ENCODE measurements at regions not wholly inside any gene's neighbourhood (a gene's known extent, or its start where the extent isn't known, plus 50 kb on each side); places are given as distances from the start of the nearest gene placed in this dataset.

GRCh38 chr3:104711406-104711805 is 655.3 kb upstream of the ALCAM start:
- Histone ChIP-seq H3K4me2 (ENCODE audit: insufficient read depth, low read length) (no peak overlapping the region), H3K9me3 (ENCODE audit: low read depth, low read length) (no peaks in the 10 kb centered on the region), H3K27me3 (ENCODE audit: insufficient read depth, low read length) (peaks cover 2% of the 10 kb centered on the region), H3K27ac (ENCODE audit: low read depth, low read length) (no peak overlapping the region), H3K4me1 (ENCODE audit: insufficient read depth, low read length) (no peaks in the 10 kb centered on the region), H3K79me2 (ENCODE audit: insufficient read depth, low read length) (no peaks in the 10 kb centered on the region), H3K4me3 (ENCODE audit: insufficient read depth, low read length) (no peak overlapping the region), H2AFZ (ENCODE audit: low read length) (no peak overlapping the region), H4K20me1 (ENCODE audit: insufficient read depth, low read length) (no peaks in the 10 kb centered on the region), H3K36me3 (ENCODE audit: insufficient read depth, low read length) (no peaks in the 10 kb centered on the region)
- no peak for DNase-seq (ENCODE audit: insufficient read length, low spot score, missing footprints)
- no peak for TF ChIP-seq CTCF (IDR thresholded peaks at IDR 0.05; ENCODE audit: extremely low read depth, low read depth, low read length)

- Histone ChIP-seq H3K27ac (ENCODE audit: low read depth, low read length) (no peak overlapping the region), H3K4me2 (ENCODE audit: insufficient read depth, low read length) (no peak overlapping the region), H2AFZ (ENCODE audit: low read length) (no peak overlapping the region), H3K4me1 (ENCODE audit: insufficient read depth, low read length) (no peaks in the 10 kb centered on the region), H3K9me3 (ENCODE audit: low read depth, low read length) (no peaks in the 10 kb centered on the region), H4K20me1 (ENCODE audit: insufficient read depth, low read length) (no peaks in the 10 kb centered on the region), H3K4me3 (ENCODE audit: insufficient read depth, low read length) (no peak overlapping the region), H3K36me3 (ENCODE audit: insufficient read depth, low read length) (no peaks in the 10 kb centered on the region), H3K79me2 (ENCODE audit: insufficient read depth, low read length) (no peaks in the 10 kb centered on the region), H3K27me3 (ENCODE audit: insufficient read depth, low read length) (no peaks in the 10 kb centered on the region)
- no peak for TF ChIP-seq CTCF (IDR thresholded peaks at IDR 0.05; ENCODE audit: extremely low read depth, low read depth, low read length)
- DNase-seq (ENCODE audit: insufficient read length, low spot score, missing footprints): no peak
These were observed 650.7 kb upstream of the ALCAM start for GRCh38 chr3:104715972-104716371.

GRCh38 chr3:104717828-104718196 is 648.9 kb upstream of the ALCAM start:
- H4K20me1 ChIP-seq (ENCODE audit: insufficient read depth, low read length): no peaks in the 10 kb centered on the region
- DNase-seq (ENCODE audit: insufficient read length, low spot score, missing footprints): no peak
- H3K9me3 ChIP-seq (ENCODE audit: low read depth, low read length): no peaks in the 10 kb centered on the region
- no peak overlapping the region for H3K4me2 ChIP-seq (ENCODE audit: insufficient read depth, low read length)
- no peaks in the 10 kb centered on the region for H3K36me3 ChIP-seq (ENCODE audit: insufficient read depth, low read length)
- no peak for TF ChIP-seq CTCF (IDR thresholded peaks at IDR 0.05; ENCODE audit: extremely low read depth, low read depth, low read length)
- no peaks in the 10 kb centered on the region for H3K4me1 ChIP-seq (ENCODE audit: insufficient read depth, low read length)
- no peak overlapping the region for H3K4me3 ChIP-seq (ENCODE audit: insufficient read depth, low read length)
- H2AFZ ChIP-seq (ENCODE audit: low read length): no peak overlapping the region
- H3K27ac ChIP-seq (ENCODE audit: low read depth, low read length): no peak overlapping the region
- no peaks in the 10 kb centered on the region for H3K27me3 ChIP-seq (ENCODE audit: insufficient read depth, low read length)
- H3K79me2 ChIP-seq (ENCODE audit: insufficient read depth, low read length): no peaks in the 10 kb centered on the region

- Histone ChIP-seq H3K27me3 (ENCODE audit: insufficient read depth, low read length) (no peaks in the 10 kb centered on the region), H3K4me3 (ENCODE audit: insufficient read depth, low read length) (no peak overlapping the region), H4K20me1 (ENCODE audit: insufficient read depth, low read length) (no peaks in the 10 kb centered on the region), H3K27ac (ENCODE audit: low read depth, low read length) (no peak overlapping the region), H2AFZ (ENCODE audit: low read length) (no peak overlapping the region), H3K9me3 (ENCODE audit: low read depth, low read length) (no peaks in the 10 kb centered on the region), H3K4me2 (ENCODE audit: insufficient read depth, low read length) (no peak overlapping the region), H3K79me2 (ENCODE audit: insufficient read depth, low read length) (no peaks in the 10 kb centered on the region), H3K36me3 (ENCODE audit: insufficient read depth, low read length) (no peaks in the 10 kb centered on the region), H3K4me1 (ENCODE audit: insufficient read depth, low read length) (no peaks in the 10 kb centered on the region)
- DNase-seq (ENCODE audit: insufficient read length, low spot score, missing footprints): no peak
- TF ChIP-seq CTCF (IDR thresholded peaks at IDR 0.05; ENCODE audit: extremely low read depth, low read depth, low read length): no peak
These were observed 643.7 kb upstream of the ALCAM start for GRCh38 chr3:104723000-104723399.

All from osteoblast (primary cell).